Activated naive CD8-positive, alpha-beta T cell (primary cell): ENCODE measurements at regions not wholly inside any gene's neighbourhood (a gene's known extent, or its start where the extent isn't known, plus 50 kb on each side); places are given as distances from the start of the nearest gene placed in this dataset.
"Not testable (repeated sequence)": the region's sequence is repeated elsewhere in the genome, so short reads cannot be mapped to it uniquely, and the experiment has no call there.

Experiments used
- H3K27ac Mint-ChIP-seq: one replicate; pipeline ENCODE4 v1.8.0; 2021; ENCODE audit warnings: mixed read lengths
- H3K27me3 Mint-ChIP-seq: one replicate; pipeline ENCODE4 v1.8.0; 2021; ENCODE audit warnings: mixed read lengths
- H3K36me3 Mint-ChIP-seq: one replicate; pipeline ENCODE4 v1.8.0; 2021; ENCODE audit warnings: mixed read lengths
- H3K4me1 Mint-ChIP-seq: one replicate; pipeline ENCODE4 v1.8.0; 2021; ENCODE audit warnings: low read depth, mixed read lengths
- H3K4me3 Mint-ChIP-seq: one replicate; pipeline ENCODE4 v1.8.0; 2021; ENCODE audit warnings: mild to moderate bottlenecking, mixed read lengths
- H3K9me3 Mint-ChIP-seq: one replicate; pipeline ENCODE4 v1.8.0; 2021; ENCODE audit warnings: low read depth, mixed read lengths

DNA sequence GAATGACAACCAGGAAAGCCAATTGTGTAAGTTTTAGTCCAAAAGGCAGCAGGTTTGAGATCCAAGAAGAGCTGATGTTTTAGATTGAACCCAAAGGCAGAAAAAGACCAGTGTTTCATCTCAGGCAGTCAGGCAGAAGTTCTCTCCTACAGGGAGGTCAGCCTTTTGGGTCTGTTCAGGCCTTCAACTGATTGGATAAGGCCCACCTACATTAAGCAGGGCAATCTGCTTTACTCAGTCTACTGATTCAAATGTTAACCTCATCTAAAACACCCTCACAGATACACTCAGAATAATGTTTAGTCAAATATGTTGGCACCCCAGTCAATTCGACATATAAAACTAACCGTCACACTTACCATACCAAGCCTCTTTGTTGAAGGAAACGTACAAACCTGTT is 134.2 kb upstream of the NEIL3 start:
- H3K9me3 Mint-ChIP-seq: no peaks in the 10 kb centered on the region
- H3K27ac Mint-ChIP-seq: no peak overlapping the region
- no peak overlapping the region for H3K4me3 Mint-ChIP-seq
- no peaks in the 10 kb centered on the region for H3K36me3 Mint-ChIP-seq
- no peaks in the 10 kb centered on the region for H3K27me3 Mint-ChIP-seq
- H3K4me1 Mint-ChIP-seq: no peaks in the 10 kb centered on the region

DNA sequence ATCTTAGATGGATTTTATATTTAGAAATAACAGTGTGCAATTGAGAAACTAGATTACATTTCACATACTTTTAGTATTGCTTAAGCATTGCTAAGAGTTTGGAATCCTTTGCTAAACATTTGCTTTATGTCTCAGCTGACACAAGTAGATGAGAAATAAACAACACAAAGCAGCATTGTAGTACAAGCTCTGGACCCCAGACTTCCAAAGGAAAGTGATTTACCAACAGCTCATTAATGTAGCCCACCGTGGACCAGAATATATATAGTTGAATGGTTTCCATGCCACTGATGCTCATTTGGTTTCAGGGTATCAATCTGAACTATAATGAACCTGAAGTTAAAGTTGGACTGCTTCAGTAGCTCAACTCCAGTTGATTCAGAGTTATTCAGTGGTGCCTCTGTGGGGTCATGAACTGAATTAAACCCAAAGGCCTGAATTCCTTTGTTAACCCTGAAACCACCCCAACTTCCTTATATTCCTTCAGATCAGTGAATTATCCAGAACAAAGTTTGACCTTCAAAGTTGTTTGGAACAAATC is 132.1 kb upstream of the NEIL3 start:
- no peaks in the 10 kb centered on the region for H3K4me1 Mint-ChIP-seq
- H3K9me3 Mint-ChIP-seq: no peaks in the 10 kb centered on the region
- no peak overlapping the region for H3K27ac Mint-ChIP-seq
- H3K27me3 Mint-ChIP-seq: no peaks in the 10 kb centered on the region
- no peak overlapping the region for H3K4me3 Mint-ChIP-seq
- H3K36me3 Mint-ChIP-seq: no peaks in the 10 kb centered on the region

DNA sequence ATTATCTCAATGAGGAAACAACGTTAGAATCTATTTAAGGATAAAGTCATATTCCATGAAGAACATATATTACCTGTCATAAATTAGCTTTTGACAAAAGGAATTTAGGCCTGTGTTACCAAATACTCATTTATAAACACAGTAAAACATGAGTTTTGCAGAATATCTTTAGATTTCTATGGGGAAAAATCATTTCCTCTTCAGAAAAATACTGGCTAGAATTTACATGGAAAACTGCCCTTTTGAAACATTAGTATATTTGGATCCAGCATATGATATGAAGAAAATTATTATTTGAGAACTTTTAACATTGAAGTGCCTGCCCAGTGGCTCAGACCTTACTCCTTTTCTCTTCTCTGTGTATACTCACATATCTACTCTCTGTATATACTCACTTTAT is 131.4 kb upstream of the NEIL3 start:
- Mint-ChIP-seq H3K9me3 (no peaks in the 10 kb centered on the region), H3K27me3 (no peaks in the 10 kb centered on the region), H3K4me3 (no peak overlapping the region), H3K4me1 (no peaks in the 10 kb centered on the region), H3K36me3 (no peaks in the 10 kb centered on the region), H3K27ac (no peak overlapping the region)

DNA sequence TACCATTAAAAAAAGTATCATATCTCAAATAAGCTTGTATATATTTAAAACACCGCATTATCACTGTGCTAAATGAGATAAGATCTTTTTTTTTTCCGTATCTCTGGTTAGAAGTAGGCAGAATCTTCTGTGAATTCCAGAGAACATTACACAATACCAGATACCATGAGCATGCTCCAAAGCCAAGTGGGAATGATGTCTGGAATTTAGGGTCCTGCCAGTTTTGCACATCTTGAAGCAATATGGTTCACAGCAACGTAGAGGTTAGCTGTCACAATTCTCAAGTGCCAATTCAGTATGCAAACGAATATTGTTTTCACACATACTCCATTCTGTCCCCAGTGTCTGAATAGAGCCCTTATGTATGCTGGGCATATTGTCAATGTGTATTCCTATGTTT is 127.5 kb upstream of the NEIL3 start:
- no peaks in the 10 kb centered on the region for H3K36me3 Mint-ChIP-seq
- no peaks in the 10 kb centered on the region for H3K27me3 Mint-ChIP-seq
- H3K27ac Mint-ChIP-seq: no peak overlapping the region
- H3K9me3 Mint-ChIP-seq: no peaks in the 10 kb centered on the region
- H3K4me1 Mint-ChIP-seq: no peaks in the 10 kb centered on the region
- no peak overlapping the region for H3K4me3 Mint-ChIP-seq

DNA sequence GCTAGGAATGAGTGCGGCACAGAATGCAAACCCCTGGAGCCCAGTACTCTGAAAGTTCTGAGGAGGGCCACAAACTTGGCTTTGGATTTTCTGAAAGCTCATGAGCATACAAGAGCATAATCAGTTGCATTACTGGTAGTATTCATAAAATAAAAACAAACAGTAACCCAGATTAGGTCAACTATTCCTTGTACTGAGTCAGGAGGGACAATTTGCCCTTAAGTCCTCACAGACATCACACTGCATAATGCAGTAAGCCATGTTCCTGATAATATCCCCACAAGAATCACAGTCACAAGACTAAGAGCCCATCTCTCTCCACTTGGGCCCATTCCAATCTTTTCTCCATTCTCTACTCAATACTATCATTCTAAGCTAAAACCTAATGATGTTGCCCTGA is 126.9 kb upstream of the NEIL3 start:
- Mint-ChIP-seq H3K4me1 (no peaks in the 10 kb centered on the region), H3K4me3 (no peak overlapping the region), H3K36me3 (no peaks in the 10 kb centered on the region), H3K27ac (no peak overlapping the region), H3K9me3 (no peaks in the 10 kb centered on the region), H3K27me3 (no peaks in the 10 kb centered on the region)

DNA sequence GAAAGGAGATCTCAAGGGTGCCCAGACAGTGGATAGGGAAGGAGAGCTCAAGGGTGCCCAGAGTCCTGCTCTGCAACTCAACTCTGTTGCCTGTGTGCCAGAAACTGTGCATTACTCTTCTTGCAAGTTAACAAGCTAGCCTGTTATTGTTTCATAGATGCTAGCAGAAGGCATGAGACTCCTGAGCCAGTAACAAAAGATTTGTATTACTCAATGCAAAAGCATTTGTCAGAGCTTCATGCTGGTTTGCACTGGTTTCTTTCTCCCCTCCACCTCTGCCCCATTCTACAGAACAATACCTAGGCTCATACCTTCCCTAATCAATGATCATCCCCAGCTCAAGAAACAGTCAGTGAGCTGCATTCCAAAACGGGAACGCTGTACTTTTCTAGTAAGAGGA is 124.5 kb upstream of the NEIL3 start:
- Mint-ChIP-seq H3K27ac (no peak overlapping the region), H3K9me3 (no peaks in the 10 kb centered on the region), H3K4me3 (no peak overlapping the region), H3K36me3 (no peaks in the 10 kb centered on the region), H3K4me1 (no peaks in the 10 kb centered on the region), H3K27me3 (no peaks in the 10 kb centered on the region)

DNA sequence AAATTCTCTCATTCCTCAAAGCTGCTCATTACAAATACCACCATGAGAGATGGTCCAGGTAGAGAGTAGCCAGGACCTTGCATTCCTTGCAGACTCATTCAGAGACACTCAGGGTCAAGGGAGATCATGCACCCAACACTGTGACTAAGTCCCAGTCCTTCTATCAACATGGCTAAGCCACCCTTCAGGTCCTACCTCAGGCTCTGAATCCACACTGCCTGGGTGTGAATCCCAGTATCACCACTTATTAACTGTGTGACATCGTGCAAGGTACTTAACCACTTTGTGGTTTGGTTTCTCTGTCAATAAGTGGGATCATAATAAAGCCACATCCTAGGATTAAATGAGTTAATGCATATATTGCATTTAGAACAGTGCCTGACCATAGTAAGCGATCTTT is 124.1 kb upstream of the NEIL3 start:
- H3K27me3 Mint-ChIP-seq: no peaks in the 10 kb centered on the region
- H3K4me1 Mint-ChIP-seq: no peaks in the 10 kb centered on the region
- no peaks in the 10 kb centered on the region for H3K9me3 Mint-ChIP-seq
- H3K27ac Mint-ChIP-seq: no peak overlapping the region
- H3K4me3 Mint-ChIP-seq: no peak overlapping the region
- no peaks in the 10 kb centered on the region for H3K36me3 Mint-ChIP-seq

DNA sequence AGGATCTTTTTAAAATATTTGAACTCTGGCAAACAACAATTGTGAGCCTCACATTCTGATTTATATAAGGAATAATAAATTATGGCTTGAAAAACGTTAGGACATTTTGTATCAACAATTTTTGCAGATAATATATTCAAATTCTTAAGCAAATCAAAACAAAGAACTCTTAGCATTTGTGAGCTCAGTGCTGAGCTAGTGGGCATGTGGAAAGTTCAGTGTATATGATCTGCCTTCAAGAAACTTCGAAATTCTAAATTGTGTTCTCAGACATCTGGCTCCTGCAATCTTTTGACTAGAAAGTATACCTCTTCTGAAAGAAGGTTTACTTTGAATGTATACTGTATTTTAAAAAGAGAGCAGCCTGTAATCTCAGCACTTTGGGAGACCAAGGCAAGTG is 122.3 kb upstream of the NEIL3 start:
- no peaks in the 10 kb centered on the region for H3K9me3 Mint-ChIP-seq
- no peak overlapping the region for H3K4me3 Mint-ChIP-seq
- no peaks in the 10 kb centered on the region for H3K4me1 Mint-ChIP-seq
- H3K27me3 Mint-ChIP-seq: no peaks in the 10 kb centered on the region
- no peak overlapping the region for H3K27ac Mint-ChIP-seq
- H3K36me3 Mint-ChIP-seq: no peaks in the 10 kb centered on the region

DNA sequence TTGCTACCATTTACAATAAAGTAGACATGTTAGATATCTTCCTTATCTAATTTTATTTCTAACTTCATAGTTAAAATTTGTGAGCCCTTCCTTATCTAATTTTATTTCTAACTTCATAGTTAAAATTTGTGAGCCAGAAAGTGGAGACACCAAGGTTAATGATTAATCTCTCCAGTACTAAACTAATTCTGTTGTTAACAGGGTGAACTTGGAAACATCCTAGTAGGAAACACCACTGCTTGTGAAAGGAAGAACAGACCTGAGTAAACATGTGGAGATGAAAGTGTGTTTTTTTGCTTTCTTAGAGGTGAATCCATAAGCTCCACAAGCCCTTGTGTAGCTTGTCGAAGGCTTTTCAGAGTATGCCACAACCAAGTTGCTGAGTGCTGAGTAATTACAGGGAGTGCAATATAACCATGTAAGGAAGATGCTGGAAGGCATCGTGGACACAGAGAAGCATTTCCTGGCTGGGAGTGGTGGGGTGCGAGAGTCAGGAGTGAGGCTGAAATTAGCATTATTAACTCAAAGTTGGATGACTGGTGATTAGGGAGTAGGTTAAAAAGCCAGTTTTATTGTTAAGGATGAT is 118.6 kb upstream of the NEIL3 start:
- Mint-ChIP-seq H3K4me1 (no peaks in the 10 kb centered on the region), H3K36me3 (no peaks in the 10 kb centered on the region), H3K4me3 (no peak overlapping the region), H3K27ac (no peak overlapping the region), H3K27me3 (no peaks in the 10 kb centered on the region), H3K9me3 (no peaks in the 10 kb centered on the region)

DNA sequence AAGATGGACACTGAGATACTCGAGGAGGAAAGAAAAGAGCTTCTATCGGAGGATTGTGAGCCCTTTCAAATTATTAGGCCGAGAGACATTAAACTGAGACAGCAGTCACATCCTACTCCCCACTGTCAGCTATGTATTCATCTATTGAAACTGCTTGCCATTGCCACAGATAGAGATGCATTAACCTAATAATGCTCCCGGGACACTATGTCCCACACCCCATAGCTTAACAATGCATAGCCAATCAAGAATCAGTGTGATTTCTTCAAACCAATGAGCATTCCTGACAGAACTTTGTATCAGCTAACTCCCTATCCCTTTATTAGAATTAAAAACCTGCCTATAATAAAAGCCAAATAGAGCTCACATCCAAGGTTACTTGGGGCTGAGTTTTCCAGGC is 118.1 kb upstream of the NEIL3 start:
- Mint-ChIP-seq H3K27me3 (no peaks in the 10 kb centered on the region), H3K27ac (no peak overlapping the region), H3K4me3 (no peak overlapping the region), H3K36me3 (no peaks in the 10 kb centered on the region), H3K9me3 (no peaks in the 10 kb centered on the region), H3K4me1 (no peaks in the 10 kb centered on the region)

DNA sequence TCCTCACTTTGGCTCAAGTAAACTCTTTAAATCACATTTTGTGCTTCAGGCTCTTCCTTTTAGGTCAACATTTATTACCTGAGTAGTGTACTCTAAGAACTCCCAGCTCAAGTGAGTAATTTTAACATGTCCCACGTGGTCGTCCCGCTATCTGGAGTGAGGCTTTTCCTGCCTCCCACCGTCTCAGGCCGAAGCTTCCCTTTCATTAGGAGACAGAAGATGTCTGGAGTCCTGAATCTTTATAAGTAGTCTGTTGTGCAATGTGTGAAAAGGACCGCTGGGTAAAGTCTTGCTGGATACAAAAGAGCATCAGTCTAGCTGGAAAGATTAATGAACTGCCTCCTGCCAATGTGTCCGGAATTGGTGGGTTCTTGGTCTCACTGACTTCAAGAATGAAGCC is 117.7 kb upstream of the NEIL3 start:
- peaks cover 3% of the 10 kb centered on the region for H3K9me3 Mint-ChIP-seq

DNA sequence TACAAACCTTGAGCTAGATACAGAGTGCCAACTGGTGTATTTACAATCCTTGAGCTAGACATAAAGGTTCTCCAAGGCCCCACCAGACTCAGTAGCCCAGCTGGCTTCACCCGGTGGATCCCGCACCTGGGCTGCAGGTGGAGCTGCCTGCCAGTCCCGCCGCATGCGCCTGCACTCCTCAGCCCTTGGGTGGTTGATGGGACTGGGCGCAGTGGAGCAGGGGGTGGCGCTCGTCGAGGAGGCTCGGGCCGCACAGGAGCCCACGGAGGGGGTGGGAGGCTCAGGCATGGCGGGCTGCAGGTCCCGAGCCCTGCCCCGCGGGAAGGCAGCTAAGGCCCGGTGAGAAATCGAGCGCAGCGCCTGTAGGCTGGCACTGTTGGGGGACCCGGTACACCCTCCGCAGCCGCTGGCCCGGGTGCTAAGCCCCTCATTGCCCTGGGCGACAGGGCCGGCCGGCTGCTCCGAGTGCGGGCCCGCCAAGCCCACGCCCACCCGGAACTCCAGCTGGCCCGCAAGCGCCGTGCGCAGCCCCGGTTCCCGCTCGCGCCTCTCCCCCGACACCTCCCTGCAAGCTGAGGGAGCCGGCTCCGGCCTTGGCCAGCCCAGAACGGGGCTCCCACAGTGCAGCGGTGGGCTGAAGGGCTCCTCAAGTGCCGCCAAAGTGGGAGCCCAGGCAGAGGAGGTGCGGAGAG is 116.5 kb upstream of the NEIL3 start:
- not testable (repeated sequence) for H3K36me3 Mint-ChIP-seq, H3K4me1 Mint-ChIP-seq, H3K27ac Mint-ChIP-seq, H3K9me3 Mint-ChIP-seq, H3K27me3 Mint-ChIP-seq, H3K4me3 Mint-ChIP-seq

More for the DNA sequence above, 117.7 kb upstream of the NEIL3 start:
- H3K4me3 Mint-ChIP-seq: no peak overlapping the region
- no peaks in the 10 kb centered on the region for H3K4me1 Mint-ChIP-seq
- no peaks in the 10 kb centered on the region for H3K36me3 Mint-ChIP-seq
- H3K27ac Mint-ChIP-seq: no peak overlapping the region
- no peaks in the 10 kb centered on the region for H3K27me3 Mint-ChIP-seq

DNA sequence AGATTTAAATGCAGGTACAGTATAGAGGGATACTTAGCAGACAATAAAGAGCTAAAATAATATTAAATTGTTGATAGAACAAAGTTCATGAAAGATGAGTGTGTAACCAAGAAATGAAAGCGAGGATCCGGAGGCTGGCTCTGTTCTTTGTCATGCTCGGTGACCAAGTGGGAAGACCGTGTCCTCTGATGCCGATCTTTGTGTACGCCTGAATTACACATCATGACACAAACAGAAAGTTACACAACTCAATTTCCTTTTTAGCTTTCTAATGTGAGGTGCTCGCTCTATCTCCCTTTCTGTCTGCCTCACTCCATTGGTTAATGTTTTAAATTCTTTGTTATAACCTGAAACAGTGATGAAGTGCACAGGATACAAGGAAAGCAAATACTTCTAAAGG is 114.8 kb upstream of the NEIL3 start:
- Mint-ChIP-seq H3K9me3 (peaks cover 5% of the 10 kb centered on the region), H3K27me3 (no peaks in the 10 kb centered on the region), H3K4me3 (no peak overlapping the region), H3K4me1 (no peaks in the 10 kb centered on the region), H3K27ac (no peak overlapping the region), H3K36me3 (no peaks in the 10 kb centered on the region)

DNA sequence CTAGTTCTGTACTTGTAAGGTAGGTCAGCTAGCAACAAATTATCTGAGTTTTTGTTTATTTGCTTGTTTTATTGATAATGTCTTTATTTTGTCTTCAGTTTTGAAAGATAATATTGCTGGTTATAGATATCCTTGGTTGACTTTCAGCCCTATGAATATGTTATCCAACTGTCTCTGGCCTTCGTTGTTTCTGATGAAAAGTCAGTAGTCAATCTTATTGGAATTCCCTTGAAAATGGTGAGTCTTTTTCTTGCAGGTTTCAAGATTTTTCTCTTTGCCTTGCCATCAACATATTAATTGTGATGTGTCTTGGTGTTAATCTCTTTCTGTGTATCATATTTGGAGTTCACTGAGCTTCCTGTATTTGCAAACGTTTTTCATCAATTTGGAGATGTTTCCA is 113.1 kb upstream of the NEIL3 start:
- Mint-ChIP-seq H3K36me3 (no peaks in the 10 kb centered on the region), H3K4me1 (no peaks in the 10 kb centered on the region), H3K27ac (no peak overlapping the region), H3K27me3 (no peaks in the 10 kb centered on the region), H3K9me3 (peaks cover 5% of the 10 kb centered on the region), H3K4me3 (no peak overlapping the region)

DNA sequence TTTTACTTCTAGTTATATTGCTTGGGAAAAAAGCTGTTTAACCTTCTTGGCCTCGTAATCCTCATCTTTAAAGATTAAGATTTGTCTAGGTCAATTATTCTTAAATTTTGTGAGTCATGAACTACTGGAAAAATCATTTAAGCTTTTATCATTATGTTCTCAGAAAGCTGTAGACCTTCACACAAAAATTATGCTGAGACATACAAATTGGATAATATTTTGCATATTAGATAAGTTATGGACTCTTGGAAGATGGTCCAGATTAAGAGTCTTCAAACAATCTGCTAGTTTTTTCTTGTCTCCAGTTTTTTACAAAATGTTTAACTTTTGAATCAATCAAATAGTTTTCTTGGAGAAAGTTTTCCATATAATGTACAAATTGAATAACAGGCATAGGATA is 108.1 kb upstream of the NEIL3 start:
- H3K4me1 Mint-ChIP-seq: no peaks in the 10 kb centered on the region
- peaks cover 5% of the 10 kb centered on the region for H3K9me3 Mint-ChIP-seq
- no peak overlapping the region for H3K27ac Mint-ChIP-seq
- H3K36me3 Mint-ChIP-seq: no peaks in the 10 kb centered on the region
- H3K27me3 Mint-ChIP-seq: no peaks in the 10 kb centered on the region
- no peak overlapping the region for H3K4me3 Mint-ChIP-seq

DNA sequence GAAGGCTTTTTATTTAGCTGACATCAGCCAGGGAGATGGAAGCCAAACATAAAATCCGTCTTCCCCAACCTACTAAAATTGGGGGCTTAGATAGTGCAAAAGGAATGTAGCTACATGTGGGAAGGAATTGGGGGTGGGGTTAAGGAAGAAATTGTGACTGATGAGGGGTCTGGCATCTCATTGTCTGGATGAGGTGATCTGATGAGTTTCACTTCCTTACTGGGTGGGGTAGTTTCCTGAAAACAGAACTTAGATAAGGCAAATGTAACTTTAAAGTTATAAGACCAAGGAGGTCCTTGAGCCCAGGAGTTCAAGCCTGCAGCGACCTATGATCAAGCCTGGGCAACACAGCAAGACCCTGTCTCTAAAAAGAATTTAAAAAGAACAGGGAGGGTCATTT is 105.5 kb upstream of the NEIL3 start:
- no peaks in the 10 kb centered on the region for H3K36me3 Mint-ChIP-seq
- H3K4me3 Mint-ChIP-seq: no peak overlapping the region
- H3K4me1 Mint-ChIP-seq: no peaks in the 10 kb centered on the region
- H3K9me3 Mint-ChIP-seq: no peaks in the 10 kb centered on the region
- no peaks in the 10 kb centered on the region for H3K27me3 Mint-ChIP-seq
- H3K27ac Mint-ChIP-seq: no peak overlapping the region
